ENCODE measurements at regions not wholly inside any gene's neighbourhood (a gene's known extent, or its start where the extent isn't known, plus 50 kb on each side); places are given as distances from the start of the nearest gene placed in this dataset.

DNA sequence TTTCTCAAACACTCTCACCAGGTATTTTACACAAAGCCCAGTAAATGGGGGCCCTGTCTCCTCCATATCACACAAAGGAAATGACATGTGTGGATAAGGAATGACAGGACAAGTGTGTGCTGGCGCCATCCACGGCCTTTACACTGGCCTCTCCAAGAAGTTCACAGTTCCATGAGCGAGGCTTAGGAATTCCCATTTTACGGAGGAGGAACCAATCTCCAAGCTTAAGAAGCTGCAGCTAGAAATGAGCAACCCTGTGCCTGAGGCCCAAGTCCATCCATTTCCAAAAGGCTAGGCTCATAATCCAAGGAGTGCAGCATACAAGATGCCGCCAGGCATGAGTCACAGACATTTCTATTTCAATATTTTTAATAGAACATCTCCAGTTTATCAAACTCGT is 203.4 kb downstream of the AUH start:
- TF ChIP-seq ZFX (IDR thresholded peaks at IDR 0.05): no peak
- TF ChIP-seq, protein P1, sequence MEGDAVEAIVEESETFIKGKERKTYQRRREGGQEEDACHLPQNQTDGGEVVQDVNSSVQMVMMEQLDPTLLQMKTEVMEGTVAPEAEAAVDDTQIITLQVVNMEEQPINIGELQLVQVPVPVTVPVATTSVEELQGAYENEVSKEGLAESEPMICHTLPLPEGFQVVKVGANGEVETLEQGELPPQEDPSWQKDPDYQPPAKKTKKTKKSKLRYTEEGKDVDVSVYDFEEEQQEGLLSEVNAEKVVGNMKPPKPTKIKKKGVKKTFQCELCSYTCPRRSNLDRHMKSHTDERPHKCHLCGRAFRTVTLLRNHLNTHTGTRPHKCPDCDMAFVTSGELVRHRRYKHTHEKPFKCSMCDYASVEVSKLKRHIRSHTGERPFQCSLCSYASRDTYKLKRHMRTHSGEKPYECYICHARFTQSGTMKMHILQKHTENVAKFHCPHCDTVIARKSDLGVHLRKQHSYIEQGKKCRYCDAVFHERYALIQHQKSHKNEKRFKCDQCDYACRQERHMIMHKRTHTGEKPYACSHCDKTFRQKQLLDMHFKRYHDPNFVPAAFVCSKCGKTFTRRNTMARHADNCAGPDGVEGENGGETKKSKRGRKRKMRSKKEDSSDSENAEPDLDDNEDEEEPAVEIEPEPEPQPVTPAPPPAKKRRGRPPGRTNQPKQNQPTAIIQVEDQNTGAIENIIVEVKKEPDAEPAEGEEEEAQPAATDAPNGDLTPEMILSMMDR (conservative IDR thresholded peaks at IDR 0.05): no peak
- no peak overlapping the region for H3K27ac ChIP-seq

DNA sequence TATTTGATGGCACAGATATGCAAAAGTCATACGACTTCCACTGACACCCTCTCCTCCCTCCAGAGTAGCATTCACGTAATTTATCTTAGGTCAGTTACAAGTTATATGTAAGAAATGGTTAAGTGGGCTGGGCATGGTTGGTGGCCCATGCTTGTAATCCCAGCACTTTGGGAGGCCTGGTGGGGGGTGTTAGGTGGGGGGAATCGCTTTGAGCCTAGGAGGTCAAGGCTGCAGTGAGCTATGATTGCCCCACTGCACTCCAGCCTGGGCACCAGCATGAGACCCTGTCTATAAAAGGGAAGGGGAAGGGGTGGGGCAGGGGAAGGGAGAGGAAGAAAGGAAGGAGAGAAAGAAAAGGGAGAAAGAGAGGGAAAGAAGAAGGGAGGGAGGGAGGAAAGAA is 202.8 kb downstream of the AUH start:
- TF ChIP-seq, protein P1 (conservative IDR thresholded peaks at IDR 0.05): no peak
- no peak for TF ChIP-seq ZFX (IDR thresholded peaks at IDR 0.05)
- no peak overlapping the region for H3K27ac ChIP-seq

DNA sequence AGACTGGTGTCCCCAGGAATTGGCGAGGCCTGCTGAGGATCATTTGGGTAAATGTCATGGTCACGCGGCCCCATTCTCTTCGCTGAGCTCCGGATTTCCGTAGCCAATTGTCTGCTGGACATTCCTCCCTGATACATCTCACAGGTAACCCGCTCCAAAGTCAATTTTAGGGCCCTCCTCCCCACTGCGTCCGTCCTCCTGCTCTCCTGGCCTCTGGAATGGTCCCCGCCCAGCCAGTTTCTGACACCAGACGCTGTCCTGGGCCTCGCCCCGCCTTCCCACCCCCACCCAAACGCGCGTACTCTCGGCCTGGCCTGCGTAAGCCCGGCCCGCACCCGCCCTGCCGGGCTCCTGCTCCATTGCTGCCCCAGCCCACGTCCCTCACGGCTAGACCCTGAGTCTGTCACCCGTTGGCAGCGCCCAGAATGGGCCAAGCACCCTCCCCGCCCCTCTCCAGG is 202.0 kb downstream of the AUH start:
- TF ChIP-seq, protein P1 (conservative IDR thresholded peaks at IDR 0.05): no peak
- TF ChIP-seq ZFX (IDR thresholded peaks at IDR 0.05): no peak
- H3K27ac ChIP-seq: no peak overlapping the region

DNA sequence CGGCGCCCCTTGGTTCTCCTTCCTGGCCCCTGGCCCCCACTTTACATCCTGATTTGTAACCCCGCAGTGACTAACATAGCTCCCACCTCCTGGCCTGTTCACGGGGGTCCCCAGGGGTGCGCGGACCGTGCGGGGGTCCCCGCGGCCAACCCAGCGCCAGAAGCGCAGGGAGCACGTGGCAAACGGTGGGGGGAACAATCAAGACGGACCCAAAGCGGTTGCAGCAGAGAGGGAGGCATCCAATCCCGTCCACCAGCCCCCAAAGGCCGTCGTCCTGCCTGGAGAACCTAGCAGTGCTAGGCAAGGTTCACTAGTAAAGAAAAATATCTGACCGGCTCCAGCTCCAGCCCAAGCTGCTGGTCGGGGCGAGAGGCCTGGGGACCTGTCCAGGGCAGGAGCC is 201.5 kb downstream of the AUH start:
- no peak for TF ChIP-seq ZFX (IDR thresholded peaks at IDR 0.05)
- TF ChIP-seq, protein P1 (conservative IDR thresholded peaks at IDR 0.05): no peak
- no peak overlapping the region for H3K27ac ChIP-seq

DNA sequence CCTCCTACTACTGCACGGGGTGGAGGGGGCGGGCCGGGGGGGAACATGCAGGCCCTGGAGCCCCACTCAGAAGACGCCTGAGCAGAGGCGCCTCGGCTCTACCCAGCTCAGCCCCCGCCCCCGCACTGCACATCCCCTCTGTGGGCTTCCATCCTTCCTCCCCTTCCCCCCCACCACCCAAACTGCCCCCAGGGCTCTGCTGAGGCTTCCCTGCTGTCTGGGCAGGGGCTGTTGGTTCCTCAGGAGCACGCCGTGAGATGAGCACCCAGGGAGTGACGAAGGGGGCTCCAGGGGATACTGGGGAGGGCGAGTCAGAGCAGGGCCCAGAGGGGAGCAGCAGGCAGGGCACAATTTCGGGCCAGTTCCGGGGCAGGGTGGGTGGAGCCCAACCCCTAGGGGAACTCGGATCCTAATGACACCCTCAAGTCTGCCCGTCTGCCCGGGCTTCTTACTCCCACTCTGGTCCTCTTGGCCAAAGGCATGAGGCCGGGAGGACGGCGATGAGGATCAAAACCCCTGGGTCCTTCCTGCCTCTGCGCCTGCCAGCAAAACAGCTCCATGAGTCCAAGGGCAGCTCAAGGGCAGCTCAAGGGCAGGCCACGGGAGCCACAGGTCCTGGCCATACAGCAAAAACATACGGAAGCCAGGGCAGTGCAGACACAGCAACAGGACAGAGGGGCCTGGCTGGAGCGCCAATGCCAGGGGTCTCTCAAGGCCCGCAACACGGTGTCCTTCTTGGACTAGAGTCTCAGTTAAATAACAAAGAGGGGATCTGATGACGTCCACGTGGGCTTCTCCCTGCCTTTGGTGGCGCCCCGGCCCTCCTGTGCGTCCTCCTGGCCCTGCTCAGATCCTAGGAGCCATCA is 200.9 kb downstream of the AUH start:
- H3K27ac ChIP-seq: no peak overlapping the region
- no peak for TF ChIP-seq ZFX (IDR thresholded peaks at IDR 0.05)
- TF ChIP-seq, protein P1 (conservative IDR thresholded peaks at IDR 0.05): no peak

DNA sequence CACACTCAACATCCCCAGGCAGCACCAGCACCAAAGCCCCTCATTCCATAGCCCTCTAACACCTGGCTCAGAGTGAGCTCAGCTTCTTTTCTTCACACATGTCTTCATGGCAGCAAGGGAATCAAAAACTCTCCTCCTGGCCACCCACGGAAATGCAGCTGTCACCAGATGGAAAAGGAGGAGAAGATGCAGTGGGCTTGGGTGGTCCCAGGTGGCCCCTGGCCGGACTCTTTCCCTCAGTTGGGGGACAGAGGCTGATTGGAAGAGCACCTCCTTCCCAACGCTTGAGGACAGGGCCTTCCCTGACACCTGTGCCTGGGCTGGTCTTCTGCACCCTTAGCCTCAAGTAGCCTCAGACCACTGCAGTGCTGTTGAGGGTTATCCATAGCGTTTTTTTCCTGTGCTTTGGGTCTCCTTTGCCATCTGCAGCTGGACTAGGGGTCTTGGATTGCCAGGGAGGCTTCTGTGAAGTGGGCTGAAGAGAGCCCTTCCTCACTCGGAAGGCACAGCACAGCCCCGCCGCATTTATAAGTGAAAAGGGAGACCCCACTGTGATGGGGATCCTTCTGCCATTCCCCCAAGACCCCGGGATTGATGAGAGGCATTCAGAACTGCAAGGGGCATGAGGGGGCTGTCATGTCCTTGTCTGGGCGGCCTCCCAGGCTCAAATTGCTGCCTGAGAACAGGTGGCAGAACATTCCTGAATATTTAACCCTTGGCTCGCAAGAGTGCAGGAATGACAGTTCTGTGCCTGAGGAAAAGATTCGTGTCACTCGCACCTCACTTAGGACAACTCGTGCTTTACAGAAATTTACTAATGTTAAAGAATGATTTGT is 200.0 kb downstream of the AUH start:
- no peak overlapping the region for H3K27ac ChIP-seq
- TF ChIP-seq, protein P1 (conservative IDR thresholded peaks at IDR 0.05): no peak
- no peak for TF ChIP-seq ZFX (IDR thresholded peaks at IDR 0.05)

DNA sequence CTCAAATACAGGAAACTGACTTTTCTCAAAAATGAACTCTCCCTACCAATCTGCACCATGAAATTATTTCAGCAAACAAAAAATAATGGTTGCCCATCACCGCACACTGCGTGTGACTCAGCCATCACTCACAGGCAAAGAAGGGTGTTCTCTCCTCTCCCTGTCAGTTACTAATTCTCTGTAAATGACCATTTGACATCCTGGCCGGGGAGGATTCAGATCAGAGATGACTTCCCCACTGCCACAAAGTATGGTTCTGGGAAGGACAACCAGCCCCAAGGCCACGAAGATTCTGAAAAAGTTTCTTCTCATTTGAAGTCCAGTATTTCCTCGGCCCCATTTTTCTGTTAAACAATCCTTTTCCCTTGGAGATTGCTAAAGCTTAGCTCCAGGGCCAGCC is 199.4 kb downstream of the AUH start:
- H3K27ac ChIP-seq: no peak overlapping the region

More for the DNA sequence above, 199.4 kb downstream of the AUH start:
- TF ChIP-seq, protein P1 (conservative IDR thresholded peaks at IDR 0.05): no peak
- TF ChIP-seq ZFX (IDR thresholded peaks at IDR 0.05): no peak
